Osteoblast (primary cell): ENCODE measurements at regions not wholly inside any gene's neighbourhood (a gene's known extent, or its start where the extent isn't known, plus 50 kb on each side); places are given as distances from the start of the nearest gene placed in this dataset.

Experiments
- DNase-seq: peaks from one replicate; pipeline ENCODE4 v3.0.0; 2011; ENCODE audit warnings: low spot score, mixed read lengths; ENCODE audit not compliant: insufficient read length; ENCODE audit errors: missing footprints
- H2AFZ ChIP-seq: 2 replicates; pipeline ENCODE4 v1.6.0; 2011; ENCODE audit warnings: mild to moderate bottlenecking, low read length
- H3K27ac ChIP-seq: 2 replicates; pipeline ENCODE4 v1.5.1; 2011; ENCODE audit warnings: mild to moderate bottlenecking, low read depth, low read length, moderate library complexity
- H3K27me3 ChIP-seq: 2 replicates; pipeline ENCODE4 v1.6.0; 2012; ENCODE audit warnings: mild to moderate bottlenecking, control low read depth, inconsistent platforms, low read length, moderate library complexity; ENCODE audit not compliant: insufficient read depth
- H3K36me3 ChIP-seq: 2 replicates; pipeline ENCODE4 v1.5.1; 2011; ENCODE audit warnings: mild to moderate bottlenecking, low read length, control low read depth, moderate library complexity; ENCODE audit not compliant: insufficient read depth
- H3K4me1 ChIP-seq: 2 replicates; pipeline ENCODE4 v1.5.1; 2011; ENCODE audit warnings: mild to moderate bottlenecking, low read length, control low read depth, moderate library complexity; ENCODE audit not compliant: insufficient read depth
- H3K4me2 ChIP-seq: 2 replicates; pipeline ENCODE4 v1.6.0; 2011; ENCODE audit warnings: mild to moderate bottlenecking, low read length; ENCODE audit not compliant: insufficient read depth
- H3K4me3 ChIP-seq: fragments of 200-600 bp; sonication (generic); 3 replicates; pipeline ENCODE4 v1.5.1; 2012; ENCODE audit warnings: mild to moderate bottlenecking, low read length, inconsistent platforms; ENCODE audit not compliant: insufficient read depth
- H3K79me2 ChIP-seq: 2 replicates; pipeline ENCODE4 v1.6.0; 2012; ENCODE audit warnings: mild to moderate bottlenecking, low read length, control low read depth, inconsistent platforms; ENCODE audit not compliant: insufficient read depth
- H3K9me3 ChIP-seq: 2 replicates; pipeline ENCODE4 v1.5.1; 2011; ENCODE audit warnings: low read depth, low read length, control low read depth
- H4K20me1 ChIP-seq: 2 replicates; pipeline ENCODE4 v1.6.0; 2012; ENCODE audit warnings: mild to moderate bottlenecking, low read length, control low read depth; ENCODE audit not compliant: insufficient read depth
- TF ChIP-seq, protein P1 (sequence below): IDR thresholded peaks from 2 replicates; pipeline ENCODE4 v1.5.1; 2011; ENCODE audit warnings: mild to moderate bottlenecking, low read depth, low read length, moderate library complexity; ENCODE audit errors: extremely low read depth

- Histone ChIP-seq H4K20me1 (no peaks in the 10 kb centered on the region), H2AFZ (no peak overlapping the region), H3K9me3 (no peaks in the 10 kb centered on the region), H3K27me3 (no peaks in the 10 kb centered on the region), H3K4me2 (no peak overlapping the region), H3K4me3 (no peak overlapping the region), H3K4me1 (no peaks in the 10 kb centered on the region), H3K27ac (no peak overlapping the region), H3K79me2 (no peaks in the 10 kb centered on the region), H3K36me3 (no peaks in the 10 kb centered on the region)
- DNase-seq: no peak
- TF ChIP-seq, protein P1, sequence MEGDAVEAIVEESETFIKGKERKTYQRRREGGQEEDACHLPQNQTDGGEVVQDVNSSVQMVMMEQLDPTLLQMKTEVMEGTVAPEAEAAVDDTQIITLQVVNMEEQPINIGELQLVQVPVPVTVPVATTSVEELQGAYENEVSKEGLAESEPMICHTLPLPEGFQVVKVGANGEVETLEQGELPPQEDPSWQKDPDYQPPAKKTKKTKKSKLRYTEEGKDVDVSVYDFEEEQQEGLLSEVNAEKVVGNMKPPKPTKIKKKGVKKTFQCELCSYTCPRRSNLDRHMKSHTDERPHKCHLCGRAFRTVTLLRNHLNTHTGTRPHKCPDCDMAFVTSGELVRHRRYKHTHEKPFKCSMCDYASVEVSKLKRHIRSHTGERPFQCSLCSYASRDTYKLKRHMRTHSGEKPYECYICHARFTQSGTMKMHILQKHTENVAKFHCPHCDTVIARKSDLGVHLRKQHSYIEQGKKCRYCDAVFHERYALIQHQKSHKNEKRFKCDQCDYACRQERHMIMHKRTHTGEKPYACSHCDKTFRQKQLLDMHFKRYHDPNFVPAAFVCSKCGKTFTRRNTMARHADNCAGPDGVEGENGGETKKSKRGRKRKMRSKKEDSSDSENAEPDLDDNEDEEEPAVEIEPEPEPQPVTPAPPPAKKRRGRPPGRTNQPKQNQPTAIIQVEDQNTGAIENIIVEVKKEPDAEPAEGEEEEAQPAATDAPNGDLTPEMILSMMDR: no peak
These were observed 379.4 kb downstream of the ANXA1 start for GRCh38 chr9:73531051-73531532.

- H3K4me2 ChIP-seq: no peak overlapping the region
- TF ChIP-seq, protein P1: no peak
- no peak overlapping the region for H3K27ac ChIP-seq
- H3K9me3 ChIP-seq: no peaks in the 10 kb centered on the region
- no peaks in the 10 kb centered on the region for H3K79me2 ChIP-seq
- H3K27me3 ChIP-seq: no peaks in the 10 kb centered on the region
- DNase-seq: no peak
- no peak overlapping the region for H2AFZ ChIP-seq
- no peaks in the 10 kb centered on the region for H4K20me1 ChIP-seq
- no peak overlapping the region for H3K4me3 ChIP-seq
- no peaks in the 10 kb centered on the region for H3K36me3 ChIP-seq
- no peaks in the 10 kb centered on the region for H3K4me1 ChIP-seq
These were observed 380.0 kb downstream of the ANXA1 start for GRCh38 chr9:73531658-73532057.

DNA sequence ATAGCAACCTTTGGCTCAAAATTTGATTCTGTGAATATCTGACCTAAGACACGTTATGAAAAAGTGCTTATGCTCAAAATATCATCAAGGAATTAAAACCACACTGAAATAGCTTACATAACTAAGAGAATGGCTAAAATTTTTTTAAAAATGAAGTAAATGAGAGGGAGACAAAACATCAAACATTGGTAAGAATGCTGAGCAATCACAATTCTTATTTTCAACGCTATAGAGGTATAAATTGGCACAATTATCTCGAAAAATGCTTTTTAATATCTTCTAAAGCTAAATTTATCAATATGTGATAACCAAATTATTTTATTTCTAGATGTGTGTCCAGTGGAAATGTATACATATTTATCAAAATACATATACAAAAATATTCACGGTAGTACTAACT is 381.3 kb downstream of the ANXA1 start:
- Histone ChIP-seq H4K20me1 (no peaks in the 10 kb centered on the region), H3K27ac (no peak overlapping the region), H3K4me2 (no peak overlapping the region), H3K4me3 (no peak overlapping the region), H3K27me3 (no peaks in the 10 kb centered on the region), H3K79me2 (no peaks in the 10 kb centered on the region), H2AFZ (no peak overlapping the region), H3K9me3 (no peaks in the 10 kb centered on the region), H3K4me1 (no peaks in the 10 kb centered on the region), H3K36me3 (no peaks in the 10 kb centered on the region)
- no peak for DNase-seq
- TF ChIP-seq, protein P1: no peak

DNA sequence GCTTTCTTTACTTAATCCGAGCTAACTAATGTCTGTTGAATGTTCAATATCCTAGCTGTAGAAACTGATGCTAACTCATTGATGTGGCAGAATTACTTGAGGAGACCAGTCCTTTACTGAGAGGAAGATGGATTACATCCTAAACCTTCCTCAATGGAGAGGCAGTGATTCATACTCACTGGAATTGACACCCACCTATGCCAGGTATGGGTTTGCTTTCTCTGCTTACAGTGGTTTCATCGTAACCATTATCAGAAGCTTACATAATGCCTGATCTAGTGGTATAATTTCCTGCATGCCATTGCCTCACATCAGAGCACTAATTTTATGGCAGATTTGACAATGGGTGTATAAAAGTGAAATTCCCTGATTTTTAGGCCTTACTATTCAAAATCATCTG is 384.7 kb downstream of the ANXA1 start:
- no peak overlapping the region for H3K4me2 ChIP-seq
- DNase-seq: no peak
- TF ChIP-seq, protein P1: no peak
- no peak overlapping the region for H2AFZ ChIP-seq
- H3K4me1 ChIP-seq: no peaks in the 10 kb centered on the region
- H4K20me1 ChIP-seq: no peaks in the 10 kb centered on the region
- no peaks in the 10 kb centered on the region for H3K27me3 ChIP-seq
- no peaks in the 10 kb centered on the region for H3K36me3 ChIP-seq
- H3K79me2 ChIP-seq: no peaks in the 10 kb centered on the region
- no peak overlapping the region for H3K27ac ChIP-seq
- no peaks in the 10 kb centered on the region for H3K9me3 ChIP-seq
- no peak overlapping the region for H3K4me3 ChIP-seq
